ENCODE measurements at regions not wholly inside any gene's neighbourhood (a gene's known extent, or its start where the extent isn't known, plus 50 kb on each side); places are given as distances from the start of the nearest gene placed in this dataset.

GRCh38 chr16:86998196-86999001, 318.8 kb downstream of the C16orf95 start:
- DNase-seq (ENCODE audit: low read depth) = no peak

GRCh38 chr16:87000001-87000400, 317.2 kb downstream of the C16orf95 start:
- DNase-seq (ENCODE audit: low read depth) = no peak

GRCh38 chr16:87002717-87003413, 314.3 kb downstream of the C16orf95 start:
- peak; percentile 46 for DNase-seq (ENCODE audit: low read depth)

- no peak for DNase-seq (ENCODE audit: low read depth)
These were observed 313.8 kb downstream of the C16orf95 start for GRCh38 chr16:87003414-87003755.

- DNase-seq (ENCODE audit: low read depth) = no peak
These were observed 311.2 kb downstream of the C16orf95 start for GRCh38 chr16:87006021-87006420.

- DNase-seq (ENCODE audit: low read depth) = no peak
These were observed 310.1 kb downstream of the C16orf95 start for GRCh38 chr16:87006789-87007745.

- DNase-seq (ENCODE audit: low read depth) = no peak
These were observed 309.3 kb downstream of the C16orf95 start for GRCh38 chr16:87007907-87008306.

GRCh38 chr16:87008664-87009063, 308.5 kb downstream of the C16orf95 start:
- no peak for DNase-seq (ENCODE audit: low read depth)

GRCh38 chr16:87012954-87013938, 303.9 kb downstream of the C16orf95 start:
- DNase-seq (ENCODE audit: low read depth) = no peak

- no peak for DNase-seq (ENCODE audit: low read depth)
These were observed 303.1 kb downstream of the C16orf95 start for GRCh38 chr16:87014112-87014511.

- peak; percentile 28 for DNase-seq (ENCODE audit: low read depth)
These were observed 302.2 kb downstream of the C16orf95 start for GRCh38 chr16:87015021-87015420.

GRCh38 chr16:87016046-87017035, 300.9 kb downstream of the C16orf95 start:
- no peak for DNase-seq (ENCODE audit: low read depth)

GRCh38 chr16:87017371-87018012, 299.7 kb downstream of the C16orf95 start:
- DNase-seq (ENCODE audit: low read depth) = peak; percentile 94

- no peak for DNase-seq (ENCODE audit: low read depth)
These were observed 291.5 kb downstream of the C16orf95 start for GRCh38 chr16:87025676-87026075.

GRCh38 chr16:87027056-87027616, 290.1 kb downstream of the C16orf95 start:
- DNase-seq (ENCODE audit: low read depth) = no peak

GRCh38 chr16:87028481-87029320, 288.5 kb downstream of the C16orf95 start:
- DNase-seq (ENCODE audit: low read depth) = no peak

GRCh38 chr16:87032554-87032953, 284.6 kb downstream of the C16orf95 start:
- DNase-seq (ENCODE audit: low read depth) = no peak

- no peak for DNase-seq (ENCODE audit: low read depth)
These were observed 284.1 kb downstream of the C16orf95 start for GRCh38 chr16:87033021-87033471.
